ENCODE measurements at regions not wholly inside any gene's neighbourhood (a gene's known extent, or its start where the extent isn't known, plus 50 kb on each side); places are given as distances from the start of the nearest gene placed in this dataset.

- Histone ChIP-seq H3K18ac (ENCODE audit: insufficient read length, low read depth, low read length) (no peak overlapping the region), H3K9ac (ENCODE audit: extremely low read depth, insufficient read length, low read length) (no peak overlapping the region), H2BK15ac (ENCODE audit: low read depth, low read length) (no peak overlapping the region), H3K27ac (ENCODE audit: insufficient read length, low read depth, low read length) (no peak overlapping the region), H3K4me1 (ENCODE audit: insufficient read depth, low read length) (no peaks in the 10 kb centered on the region), H3K79me1 (ENCODE audit: insufficient read depth, low read depth, low read length, poor library complexity, severe bottlenecking) (no peaks in the 10 kb centered on the region), H4K8ac (replicated peaks; ENCODE audit: insufficient read length, low read depth, low read length) (no peak overlapping the region), H3K9me3 (ENCODE audit: control insufficient read depth, low read depth, low read length) (no peaks in the 10 kb centered on the region), H2AFZ (ENCODE audit: low read length) (no peak overlapping the region), H4K5ac (ENCODE audit: insufficient read length, low read depth, low read length) (no peak overlapping the region), H3K14ac (ENCODE audit: insufficient read depth, low read length) (no peak overlapping the region), H2BK20ac (ENCODE audit: low read depth, low read length, poor library complexity, severe bottlenecking) (no peak overlapping the region), H2AK5ac (ENCODE audit: insufficient read length, low read length) (no peak overlapping the region), H3K56ac (ENCODE audit: insufficient read length, low read depth, low read length) (no peak overlapping the region), H3K79me2 (ENCODE audit: insufficient read depth, low read length) (no peaks in the 10 kb centered on the region), H2BK12ac (ENCODE audit: insufficient read length, low read depth, low read length) (no peak overlapping the region), H3K27me3 (ENCODE audit: insufficient read depth, low read length) (no peaks in the 10 kb centered on the region), H3K4me2 (ENCODE audit: insufficient read depth, insufficient read length, low read length) (no peak overlapping the region), H3K4ac (ENCODE audit: low read depth, low read length) (no peak overlapping the region), H3T11ph (ENCODE audit: low read length) (no peak overlapping the region), H3K23ac (ENCODE audit: insufficient read length, low read depth, low read length) (no peak overlapping the region), H2BK120ac (ENCODE audit: low read depth, low read length, poor library complexity, severe bottlenecking) (no peak overlapping the region), H4K20me1 (ENCODE audit: control insufficient read depth, insufficient read depth, insufficient read length) (no peaks in the 10 kb centered on the region), H3K23me2 (ENCODE audit: insufficient read length, low read depth, low read length, poor library complexity, severe bottlenecking) (no peaks in the 10 kb centered on the region), H2BK5ac (ENCODE audit: insufficient read length, low read length) (no peak overlapping the region), H4K91ac (ENCODE audit: insufficient read length, low read depth, low read length) (no peak overlapping the region)
- DNase-seq, result no peak
- Mint-ChIP-seq H3K4me1 (peaks cover 9 to 24% of the 10 kb centered on the region in 2 experiments), H3K27me3 (ENCODE audit: low read depth) (no peaks in the 10 kb centered on the region), H3K27ac (peak overlapping the region in 1 of 3 experiments; percentile 27; a peak in 1 of 7 replicates), H3K4me3 (no peak overlapping the region), H3K9me3 (no peaks in the 10 kb centered on the region), H3K36me3 (ENCODE audit: insufficient read depth in 1 of 3, low read depth in 3 of 3) (no peaks in the 10 kb centered on the region)
- TF ChIP-seq CTCF (conservative IDR thresholded peaks at IDR 0.05), result no peak
- no CpG with 5 or more reads among the region's 3 CpGs for WGBS (ENCODE audit: extremely low coverage, insufficient read length, low lambda C conversion rate)
Observed at GRCh38 chr3:78257951-78258530, 1218.1 kb downstream of the ROBO2 start.
